Endodermal cell (in vitro differentiated cells): ENCODE measurements at regions not wholly inside any gene's neighbourhood (a gene's known extent, or its start where the extent isn't known, plus 50 kb on each side); places are given as distances from the start of the nearest gene placed in this dataset.

ENCODE experiments used
- DNase-seq: peaks from one replicate; pipeline ENCODE4 v3.0.0-alpha.2; 2017
- H3K27ac ChIP-seq: 2 replicates; pipeline ENCODE4 v1.5.1; 2013; ENCODE audit warnings: mild to moderate bottlenecking, low read depth, low read length, moderate library complexity
- H3K27me3 ChIP-seq: 2 replicates; pipeline ENCODE4 v1.6.1; 2013; ENCODE audit warnings: mild to moderate bottlenecking, low read length, moderate library complexity; ENCODE audit not compliant: insufficient read depth, control insufficient read depth, poor library complexity, severe bottlenecking
- H3K36me3 ChIP-seq: 2 replicates; pipeline ENCODE4 v1.7.0; 2013; ENCODE audit warnings: mild to moderate bottlenecking, low read length, moderate library complexity; ENCODE audit not compliant: control insufficient read depth, insufficient read depth
- H3K4me1 ChIP-seq: one replicate; pipeline ENCODE4 v1.7.0; 2013; ENCODE audit warnings: low read length; ENCODE audit not compliant: control insufficient read depth, insufficient read depth
- H3K4me3 ChIP-seq: 2 replicates; pipeline ENCODE4 v1.5.1; 2013; ENCODE audit warnings: mild to moderate bottlenecking, low read length, moderate library complexity
- H3K9ac ChIP-seq: 2 replicates; pipeline ENCODE4 v1.6.1; 2013; ENCODE audit warnings: mild to moderate bottlenecking, low read length, moderate library complexity; ENCODE audit not compliant: poor library complexity, severe bottlenecking; ENCODE audit errors: extremely low read depth
- H3K9me3 ChIP-seq: 2 replicates; pipeline ENCODE4 v1.6.1; 2013; ENCODE audit warnings: mild to moderate bottlenecking, low read length, moderate library complexity; ENCODE audit not compliant: control insufficient read depth
- H3K27ac Mint-ChIP-seq: 2 replicates; pipeline ENCODE4 v1.8.0; 2020; ENCODE audit warnings: mixed read lengths
- H3K27me3 Mint-ChIP-seq: 2 replicates; pipeline ENCODE4 v1.8.0; 2021; ENCODE audit warnings: mild to moderate bottlenecking, mixed read lengths; ENCODE audit not compliant: insufficient read depth
- H3K36me3 Mint-ChIP-seq: 2 replicates; pipeline ENCODE4 v1.8.0; 2020; ENCODE audit warnings: low read depth, mixed read lengths
- H3K4me1 Mint-ChIP-seq: 2 replicates; pipeline ENCODE4 v1.8.0; 2020; ENCODE audit warnings: mixed read lengths
- H3K4me3 Mint-ChIP-seq: 2 replicates; pipeline ENCODE4 v1.8.0; 2020; ENCODE audit warnings: mild to moderate bottlenecking, moderate library complexity, mixed read lengths
- H3K9me3 Mint-ChIP-seq: 2 replicates; pipeline ENCODE4 v1.8.0; 2020; ENCODE audit warnings: mild to moderate bottlenecking, mixed read lengths
- CTCF ChIP-seq: fragments of 200-600 bp; sonication (generic); conservative IDR thresholded peaks from 2 replicates; pipeline ENCODE4 v1.5.0; 2021; ENCODE audit warnings: antibody characterized with exemption, mild to moderate bottlenecking
- WGBS, 2 experiments: methylation state at CpG; one replicate each; pipeline versions ENCODE4 v1.1.5 to v1.1.7; 2013; ENCODE audit warnings: missing lambda C conversion rate in 2 of 2, mixed read lengths in 1 of 2; ENCODE audit not compliant: insufficient coverage in 1 of 2, insufficient read length in 1 of 2; 5-methylcytosine and 5-hydroxymethylcytosine counted together

GRCh38 chr3:95462161-95462560 is 1352.2 kb upstream of the EPHA6 start:
- WGBS, 2 experiments, result 78% methylated on average over 5 of the region's 5 CpGs
- no peaks in the 10 kb centered on the region for H3K9me3 Mint-ChIP-seq
- no peak for TF ChIP-seq CTCF
- Histone ChIP-seq H3K27ac (no peak overlapping the region), H3K9ac (no peak overlapping the region), H3K4me3 (no peak overlapping the region), H3K27me3 (no peaks in the 10 kb centered on the region), H3K9me3 (peaks cover 6% of the 10 kb centered on the region), H3K4me1 (peaks cover 4% of the 10 kb centered on the region), H3K36me3 (no peaks in the 10 kb centered on the region)
- no peak for DNase-seq
- H3K27ac Mint-ChIP-seq, result no peak overlapping the region
- H3K4me1 Mint-ChIP-seq, result peaks cover 10% of the 10 kb centered on the region
- H3K27me3 Mint-ChIP-seq, result no peaks in the 10 kb centered on the region
- no peak overlapping the region for H3K4me3 Mint-ChIP-seq
- no peaks in the 10 kb centered on the region for H3K36me3 Mint-ChIP-seq

DNA sequence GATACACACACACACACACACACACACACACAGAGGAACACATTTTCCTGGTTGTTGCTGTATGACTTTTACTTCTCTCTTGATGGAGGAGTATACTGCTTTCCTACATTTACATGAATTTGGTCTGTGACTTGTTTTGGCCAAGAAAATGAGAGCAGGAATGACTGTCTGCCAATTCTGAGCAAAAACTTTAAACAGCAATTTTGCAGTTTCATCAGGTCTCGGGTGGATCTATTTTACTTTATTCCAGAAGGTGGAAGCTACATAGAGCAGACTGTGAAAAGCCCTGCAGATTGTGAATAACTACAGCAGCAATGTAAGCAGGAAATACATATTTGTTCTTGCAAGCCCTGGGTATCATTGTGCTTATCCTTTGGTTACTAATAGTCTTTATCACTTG is 1350.0 kb upstream of the EPHA6 start:
- no peaks in the 10 kb centered on the region for H3K27me3 ChIP-seq
- 0% methylated on average over 1 of the region's 1 CpG; no CpG with 5 or more reads in 1 of the 2 experiments for WGBS, 2 experiments
- peaks cover 6% of the 10 kb centered on the region for H3K9me3 ChIP-seq
- Mint-ChIP-seq H3K27me3 (no peaks in the 10 kb centered on the region), H3K27ac (no peak overlapping the region), H3K4me1 (peaks cover 10% of the 10 kb centered on the region), H3K36me3 (no peaks in the 10 kb centered on the region), H3K9me3 (no peaks in the 10 kb centered on the region), H3K4me3 (no peak overlapping the region)
- no peak overlapping the region for H3K27ac ChIP-seq
- no peak for DNase-seq
- no peak for TF ChIP-seq CTCF
- H3K36me3 ChIP-seq, result no peaks in the 10 kb centered on the region
- H3K4me1 ChIP-seq, result peaks cover 4% of the 10 kb centered on the region
- no peak overlapping the region for H3K4me3 ChIP-seq
- no peak overlapping the region for H3K9ac ChIP-seq

GRCh38 chr3:95468331-95468730 is 1346.1 kb upstream of the EPHA6 start:
- no peaks in the 10 kb centered on the region for H3K36me3 ChIP-seq
- no peak for TF ChIP-seq CTCF
- peaks cover 4% of the 10 kb centered on the region for H3K4me1 ChIP-seq
- no peak overlapping the region for H3K27ac Mint-ChIP-seq
- no peak overlapping the region for H3K4me3 Mint-ChIP-seq
- H3K27me3 Mint-ChIP-seq, result no peaks in the 10 kb centered on the region
- no peak overlapping the region for H3K27ac ChIP-seq
- 93% methylated on average over 2 of the region's 2 CpGs; no CpG with 5 or more reads in 1 of the 2 experiments for WGBS, 2 experiments
- no peak for DNase-seq
- peaks cover 10% of the 10 kb centered on the region for H3K4me1 Mint-ChIP-seq
- peaks cover 6% of the 10 kb centered on the region for H3K9me3 ChIP-seq
- H3K9me3 Mint-ChIP-seq, result no peaks in the 10 kb centered on the region
- no peaks in the 10 kb centered on the region for H3K36me3 Mint-ChIP-seq
- no peak overlapping the region for H3K9ac ChIP-seq
- no peak overlapping the region for H3K4me3 ChIP-seq
- H3K27me3 ChIP-seq, result no peaks in the 10 kb centered on the region
